Astrocyte (in vitro differentiated cells and primary cell): ENCODE measurements at regions not wholly inside any gene's neighbourhood (a gene's known extent, or its start where the extent isn't known, plus 50 kb on each side); places are given as distances from the start of the nearest gene placed in this dataset.
"Not testable (repeated sequence)": the region's sequence is repeated elsewhere in the genome, so short reads cannot be mapped to it uniquely, and the experiment has no call there.

Experiments used
- EZH2 ChIP-seq: IDR thresholded peaks from 2 replicates; pipeline ENCODE4 v1.6.1; 2012; ENCODE audit warnings: mild to moderate bottlenecking, low read length, inconsistent platforms; ENCODE audit not compliant: insufficient read depth
- TF ChIP-seq, protein P1 (sequence below): IDR thresholded peaks from 2 replicates; pipeline ENCODE4 v1.5.1; 2011; ENCODE audit warnings: low read depth, mild to moderate bottlenecking, inconsistent platforms, low read length, moderate library complexity; ENCODE audit not compliant: insufficient read depth

GRCh38 chr9:40993375-40993774 is 135.1 kb downstream of the FOXD4L6 start:
- TF ChIP-seq, protein P1, sequence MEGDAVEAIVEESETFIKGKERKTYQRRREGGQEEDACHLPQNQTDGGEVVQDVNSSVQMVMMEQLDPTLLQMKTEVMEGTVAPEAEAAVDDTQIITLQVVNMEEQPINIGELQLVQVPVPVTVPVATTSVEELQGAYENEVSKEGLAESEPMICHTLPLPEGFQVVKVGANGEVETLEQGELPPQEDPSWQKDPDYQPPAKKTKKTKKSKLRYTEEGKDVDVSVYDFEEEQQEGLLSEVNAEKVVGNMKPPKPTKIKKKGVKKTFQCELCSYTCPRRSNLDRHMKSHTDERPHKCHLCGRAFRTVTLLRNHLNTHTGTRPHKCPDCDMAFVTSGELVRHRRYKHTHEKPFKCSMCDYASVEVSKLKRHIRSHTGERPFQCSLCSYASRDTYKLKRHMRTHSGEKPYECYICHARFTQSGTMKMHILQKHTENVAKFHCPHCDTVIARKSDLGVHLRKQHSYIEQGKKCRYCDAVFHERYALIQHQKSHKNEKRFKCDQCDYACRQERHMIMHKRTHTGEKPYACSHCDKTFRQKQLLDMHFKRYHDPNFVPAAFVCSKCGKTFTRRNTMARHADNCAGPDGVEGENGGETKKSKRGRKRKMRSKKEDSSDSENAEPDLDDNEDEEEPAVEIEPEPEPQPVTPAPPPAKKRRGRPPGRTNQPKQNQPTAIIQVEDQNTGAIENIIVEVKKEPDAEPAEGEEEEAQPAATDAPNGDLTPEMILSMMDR: not testable (repeated sequence)
- not testable (repeated sequence) for TF ChIP-seq EZH2
